DMS153 treated with DMSO at 0.1 percent for 48 hours (cell line): ENCODE measurements at regions not wholly inside any gene's neighbourhood (a gene's known extent, or its start where the extent isn't known, plus 50 kb on each side); places are given as distances from the start of the nearest gene placed in this dataset.

ENCODE experiments used
- DNase-seq: peaks from one replicate; lab custom pipeline; 2025; ENCODE audit not compliant: unreplicated experiment; lab: John Stamatoyannopoulos, UW

- DNase-seq, result no peak
Measured at GRCh38 chr9:88077071-88077617, 61.1 kb downstream of the SPATA31C2 start.

- peak; percentile 73 for DNase-seq
Measured at GRCh38 chr9:88076286-88077070, 61.8 kb downstream of the SPATA31C2 start.

GRCh38 chr9:88075966-88076285 lies 62.3 kb downstream of the SPATA31C2 start:
- DNase-seq, result peak; percentile 34

- no peak for DNase-seq
Measured at GRCh38 chr9:88075506-88075905, 62.8 kb downstream of the SPATA31C2 start.

GRCh38 chr9:88074931-88075330 lies 63.3 kb downstream of the SPATA31C2 start:
- no peak for DNase-seq

- no peak for DNase-seq
Measured at GRCh38 chr9:88072831-88073375, 65.4 kb downstream of the SPATA31C2 start.

- no peak for DNase-seq
Measured at GRCh38 chr9:88071331-88071730, 66.9 kb downstream of the SPATA31C2 start.

GRCh38 chr9:88065619-88066018 lies 72.7 kb downstream of the SPATA31C2 start:
- no peak for DNase-seq

GRCh38 chr9:88064554-88064953 lies 73.7 kb downstream of the SPATA31C2 start:
- no peak for DNase-seq

GRCh38 chr9:88060746-88061145 lies 77.5 kb downstream of the SPATA31C2 start:
- no peak for DNase-seq

- no peak for DNase-seq
Measured at GRCh38 chr9:88059469-88059868, 78.8 kb downstream of the SPATA31C2 start.

GRCh38 chr9:88056876-88057275 lies 81.4 kb downstream of the SPATA31C2 start:
- no peak for DNase-seq

- DNase-seq, result no peak
Measured at GRCh38 chr9:88053856-88054501, 79.6 kb upstream of the CDK20 start.

GRCh38 chr9:88052321-88052965 lies 78.1 kb upstream of the CDK20 start:
- no peak for DNase-seq

GRCh38 chr9:88051138-88051537 lies 76.8 kb upstream of the CDK20 start:
- no peak for DNase-seq

- no peak for DNase-seq
Measured at GRCh38 chr9:88049677-88050307, 75.5 kb upstream of the CDK20 start.

- DNase-seq, result no peak
Measured at GRCh38 chr9:88046542-88046941, 72.2 kb upstream of the CDK20 start.

GRCh38 chr9:88045686-88046085 lies 71.4 kb upstream of the CDK20 start:
- DNase-seq, result no peak

GRCh38 chr9:88044200-88044599 lies 69.9 kb upstream of the CDK20 start:
- DNase-seq, result no peak

- DNase-seq, result no peak
Measured at GRCh38 chr9:88043647-88044046, 69.3 kb upstream of the CDK20 start.

- DNase-seq, result no peak
Measured at GRCh38 chr9:88041447-88041846, 67.1 kb upstream of the CDK20 start.
